BJ (cell line): ENCODE measurements at regions not wholly inside any gene's neighbourhood (a gene's known extent, or its start where the extent isn't known, plus 50 kb on each side); places are given as distances from the start of the nearest gene placed in this dataset.
A peak's percentile ranks its signal among the peaks of the same experiment; 100 is the strongest.

ENCODE experiments used
- CTCF ChIA-PET: fragments of 350-600 bp; formaldehyde crosslinking; extraction: SDS; loops from one replicate; lab custom pipeline; 2021; ENCODE audit warnings: antibody characterized with exemption, inconsistent platforms; lab: Yijun Ruan, JAX
- POLR2A ChIA-PET: fragments of 300-600 bp; sonication (Branson Sonifier 250); formaldehyde crosslinking; extraction: SDS; loops from one replicate; lab custom pipeline; 2021; ENCODE audit warnings: antibody characterized with exemption; lab: Charles Lee
- DNase-seq: peaks from one replicate; pipeline ENCODE4 v3.0.0-alpha.2; 2011; ENCODE audit warnings: low read depth
- H3K27me3 ChIP-seq: 2 replicates; pipeline ENCODE4 v1.6.0; 2011; ENCODE audit warnings: low read length; ENCODE audit not compliant: control insufficient read depth, insufficient read depth
- H3K36me3 ChIP-seq: 2 replicates; pipeline ENCODE4 v1.5.1; 2011; ENCODE audit warnings: low read length; ENCODE audit not compliant: control insufficient read depth, insufficient read depth
- H3K4me3 ChIP-seq: 2 replicates; pipeline ENCODE4 v1.5.1; 2011; ENCODE audit warnings: low read depth, mild to moderate bottlenecking, control low read depth, low read length
- CTCF ChIP-seq: IDR thresholded peaks from 2 replicates; pipeline ENCODE4 v1.5.1; 2011; ENCODE audit warnings: low read depth, mild to moderate bottlenecking, control low read depth, inconsistent platforms, low read length, moderate library complexity; ENCODE audit not compliant: insufficient read depth

GRCh38 chr5:167725741-167726140, 565.7 kb upstream of the WWC1 start:
- ChIA-PET POLR2A (interaction anchor here (0.6 kb wide), 1 partner anchor 25 kb away, joined by 3 read pairs; no protein-coding TSS in a partner anchor), CTCF (interaction anchor here (0.6 to 1.0 kb wide), 2 partner anchors 18 to 38 kb away, joined by 3 read pairs; no protein-coding TSS in a partner anchor)
- no peak for TF ChIP-seq CTCF
- Histone ChIP-seq H3K27me3 (no peaks in the 10 kb centered on the region), H3K4me3 (no peak overlapping the region), H3K36me3 (no peaks in the 10 kb centered on the region)
- no peak for DNase-seq

DNA sequence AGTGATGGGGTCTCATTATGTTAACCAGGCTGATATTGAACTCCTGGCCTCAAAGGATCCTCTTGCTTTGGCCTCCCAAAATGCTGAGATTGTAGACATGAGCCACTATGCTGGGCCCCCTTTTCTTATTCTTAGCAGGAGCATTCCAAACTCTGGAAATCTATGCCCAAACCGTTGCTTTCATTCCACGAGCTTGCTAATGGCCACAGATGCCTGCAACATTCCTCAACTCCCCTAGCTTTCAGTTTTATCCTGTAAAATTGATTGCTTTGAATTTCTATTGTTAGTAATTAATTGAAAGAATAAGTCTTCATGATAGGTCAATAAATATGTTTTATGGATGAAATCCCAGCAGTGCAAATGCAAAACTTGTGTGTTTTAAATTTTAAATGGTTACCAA, 564.8 kb upstream of the WWC1 start:
- ChIA-PET POLR2A (interaction anchor here (0.6 kb wide), 1 partner anchor 288 kb away, joined by 9 read pairs; no protein-coding TSS in a partner anchor), CTCF (interaction anchor here (1.0 kb wide), 1 partner anchor 17 kb away, joined by 3 read pairs; no protein-coding TSS in a partner anchor)
- H3K36me3 ChIP-seq: no peaks in the 10 kb centered on the region
- no peak for DNase-seq
- no peak overlapping the region for H3K4me3 ChIP-seq
- no peak for TF ChIP-seq CTCF
- no peaks in the 10 kb centered on the region for H3K27me3 ChIP-seq

GRCh38 chr5:167730121-167730520, 561.3 kb upstream of the WWC1 start:
- POLR2A ChIA-PET: interaction anchor here (0.6 kb wide), 1 partner anchor 385 kb away, joined by 3 read pairs; no protein-coding TSS in a partner anchor
- Histone ChIP-seq H3K36me3 (no peaks in the 10 kb centered on the region), H3K27me3 (no peaks in the 10 kb centered on the region), H3K4me3 (no peak overlapping the region)
- TF ChIP-seq CTCF: no peak
- DNase-seq: peak; percentile 87
- CTCF ChIA-PET: interaction anchor here (1.5 kb wide), 1 partner anchor 38 kb away, joined by 4 read pairs; no protein-coding TSS in a partner anchor

DNA sequence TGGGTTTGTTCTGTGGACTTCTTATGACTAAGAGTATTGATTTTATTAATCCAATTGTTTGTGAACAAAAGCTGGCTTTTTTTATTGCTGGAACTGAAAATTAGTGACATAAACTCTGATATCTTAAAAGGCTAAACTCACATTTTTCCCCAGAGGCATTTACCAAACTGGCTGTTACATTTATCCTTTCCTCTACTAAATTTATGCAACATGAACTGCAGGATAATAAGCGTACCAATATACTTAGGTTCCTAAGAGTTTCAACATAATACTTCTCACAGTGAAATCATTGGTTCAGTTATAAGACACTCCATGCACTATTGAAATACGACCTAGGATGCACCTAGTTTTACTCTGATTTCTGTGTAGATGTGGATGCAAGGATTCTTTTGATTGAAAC, 560.8 kb upstream of the WWC1 start:
- POLR2A ChIA-PET: no interaction called here
- Histone ChIP-seq H3K4me3 (no peak overlapping the region), H3K36me3 (no peaks in the 10 kb centered on the region), H3K27me3 (no peaks in the 10 kb centered on the region)
- CTCF ChIA-PET: no interaction called here
- DNase-seq: no peak
- no peak for TF ChIP-seq CTCF

- H3K36me3 ChIP-seq: no peaks in the 10 kb centered on the region
- DNase-seq: no peak
- CTCF ChIA-PET: no interaction called here
- no peaks in the 10 kb centered on the region for H3K27me3 ChIP-seq
- H3K4me3 ChIP-seq: no peak overlapping the region
- POLR2A ChIA-PET: no interaction called here
- no peak for TF ChIP-seq CTCF
These were observed 559.5 kb upstream of the WWC1 start for GRCh38 chr5:167731951-167732350.
